Body of pancreas (tissue), 4 donors: ENCODE measurements at regions not wholly inside any gene's neighbourhood (a gene's known extent, or its start where the extent isn't known, plus 50 kb on each side); places are given as distances from the start of the nearest gene placed in this dataset.

Experiments used
- ATAC-seq: fragments of 150-250 bp; one replicate; pipeline ENCODE4 v1.9.1; 2016
- DNase-seq, 4 donors: peaks; one replicate each; pipeline ENCODE4 v3.0.0-alpha.2; 2019
- H3K27ac ChIP-seq, 4 donors: fragments of 200-600 bp; sonication (generic); 1 replicate in 3 of 4; 2 replicates in 1 of 4; pipeline versions ENCODE4 v1.5.1 to v1.6.1; 2016 to 2019; ENCODE audit warnings: mild to moderate bottlenecking in 1 of 4, mixed read lengths in 1 of 4, moderate library complexity in 1 of 4
- H3K27me3 ChIP-seq, 2 donors: fragments of 200-600 bp; sonication (generic); one replicate each; pipeline ENCODE4 v1.6.0; 2016; ENCODE audit warnings: mild to moderate bottlenecking in 1 of 2
- H3K36me3 ChIP-seq, 2 donors: fragments of 200-600 bp; sonication (generic); replicated peaks in 1 of 2; 2 replicates each; pipeline ENCODE4 v1.5.1; 2016; ENCODE audit warnings: low read depth in 2 of 2; ENCODE audit not compliant: insufficient read depth in 1 of 2
- H3K4me1 ChIP-seq: fragments of 200-600 bp; sonication (generic); one replicate; pipeline ENCODE4 v1.6.0; 2016
- H3K4me3 ChIP-seq, 2 donors: fragments of 200-600 bp; sonication (generic); 1 replicate in 1 of 2; 2 replicates in 1 of 2; pipeline ENCODE4 v1.5.1; 2016 to 2019
- H3K9me3 ChIP-seq, 3 donors: fragments of 200-600 bp; sonication (generic); 1 replicate in 2 of 3; 2 replicates in 1 of 3; pipeline ENCODE4 v1.5.1; 2016
- POLR2A ChIP-seq, 3 donors: fragments of 450-650 bp; IDR thresholded peaks; one replicate each; pipeline ENCODE4 v1.6.1; 2016; ENCODE audit warnings: antibody characterized with exemption in 3 of 3, mild to moderate bottlenecking in 2 of 3
- WGBS, 2 donors: methylation state at CpG; one replicate each; pipeline ENCODE4 v1.1.5; 2017; 5-methylcytosine and 5-hydroxymethylcytosine counted together
- intact Hi-C: fragments of 100-400 bp; cut with DNase I; formaldehyde crosslinking; loops from one replicate; pipeline ENCODE4 v1.15.1; 2023
- TF ChIP-seq, protein P1 (sequence below), 7 experiments: fragments of 450-650 bp in 4 of 7; fragments of 200-600 bp in 3 of 7; sonication (generic) in 3 of 7; IDR thresholded peaks; one replicate each; pipeline ENCODE4 v1.5.1; 2016 to 2019; ENCODE audit warnings: antibody characterized with exemption in 7 of 7

- H3K36me3 ChIP-seq, result no peaks in the 10 kb centered on the region
- no peaks in the 10 kb centered on the region for H3K9me3 ChIP-seq
- no peaks in the 10 kb centered on the region for H3K27me3 ChIP-seq
- H3K4me1 ChIP-seq, result no peaks in the 10 kb centered on the region
- DNase-seq (no peak), ATAC-seq (no peak)
- H3K4me3 ChIP-seq, result no peak overlapping the region
- TF ChIP-seq, protein P1, sequence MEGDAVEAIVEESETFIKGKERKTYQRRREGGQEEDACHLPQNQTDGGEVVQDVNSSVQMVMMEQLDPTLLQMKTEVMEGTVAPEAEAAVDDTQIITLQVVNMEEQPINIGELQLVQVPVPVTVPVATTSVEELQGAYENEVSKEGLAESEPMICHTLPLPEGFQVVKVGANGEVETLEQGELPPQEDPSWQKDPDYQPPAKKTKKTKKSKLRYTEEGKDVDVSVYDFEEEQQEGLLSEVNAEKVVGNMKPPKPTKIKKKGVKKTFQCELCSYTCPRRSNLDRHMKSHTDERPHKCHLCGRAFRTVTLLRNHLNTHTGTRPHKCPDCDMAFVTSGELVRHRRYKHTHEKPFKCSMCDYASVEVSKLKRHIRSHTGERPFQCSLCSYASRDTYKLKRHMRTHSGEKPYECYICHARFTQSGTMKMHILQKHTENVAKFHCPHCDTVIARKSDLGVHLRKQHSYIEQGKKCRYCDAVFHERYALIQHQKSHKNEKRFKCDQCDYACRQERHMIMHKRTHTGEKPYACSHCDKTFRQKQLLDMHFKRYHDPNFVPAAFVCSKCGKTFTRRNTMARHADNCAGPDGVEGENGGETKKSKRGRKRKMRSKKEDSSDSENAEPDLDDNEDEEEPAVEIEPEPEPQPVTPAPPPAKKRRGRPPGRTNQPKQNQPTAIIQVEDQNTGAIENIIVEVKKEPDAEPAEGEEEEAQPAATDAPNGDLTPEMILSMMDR (IDR thresholded peaks at IDR 0.05), result no peak
- TF ChIP-seq POLR2A (IDR thresholded peaks at IDR 0.05), result no peak
- 24 to 51% methylated on average over 4 of the region's 4 CpGs for WGBS, 2 donors
- H3K27ac ChIP-seq, result no peak overlapping the region
- intact Hi-C loops, result no loop called here
Measured at GRCh38 chr10:8534891-8535290, 480.4 kb downstream of the GATA3 start.

GRCh38 chr10:8539056-8539455 lies 484.6 kb downstream of the GATA3 start:
- H3K27ac ChIP-seq, result no peak overlapping the region
- intact Hi-C loops, result no loop called here
- no peaks in the 10 kb centered on the region for H3K36me3 ChIP-seq
- DNase-seq, result no peak
- ATAC-seq, result no peak
- no peaks in the 10 kb centered on the region for H3K4me1 ChIP-seq
- TF ChIP-seq, protein P1 (IDR thresholded peaks at IDR 0.05), result no peak
- TF ChIP-seq POLR2A (IDR thresholded peaks at IDR 0.05), result no peak
- no peaks in the 10 kb centered on the region for H3K9me3 ChIP-seq
- 33 to 44% methylated on average over 3 of the region's 3 CpGs for WGBS, 2 donors
- H3K27me3 ChIP-seq, result no peaks in the 10 kb centered on the region
- H3K4me3 ChIP-seq, result no peak overlapping the region

DNA sequence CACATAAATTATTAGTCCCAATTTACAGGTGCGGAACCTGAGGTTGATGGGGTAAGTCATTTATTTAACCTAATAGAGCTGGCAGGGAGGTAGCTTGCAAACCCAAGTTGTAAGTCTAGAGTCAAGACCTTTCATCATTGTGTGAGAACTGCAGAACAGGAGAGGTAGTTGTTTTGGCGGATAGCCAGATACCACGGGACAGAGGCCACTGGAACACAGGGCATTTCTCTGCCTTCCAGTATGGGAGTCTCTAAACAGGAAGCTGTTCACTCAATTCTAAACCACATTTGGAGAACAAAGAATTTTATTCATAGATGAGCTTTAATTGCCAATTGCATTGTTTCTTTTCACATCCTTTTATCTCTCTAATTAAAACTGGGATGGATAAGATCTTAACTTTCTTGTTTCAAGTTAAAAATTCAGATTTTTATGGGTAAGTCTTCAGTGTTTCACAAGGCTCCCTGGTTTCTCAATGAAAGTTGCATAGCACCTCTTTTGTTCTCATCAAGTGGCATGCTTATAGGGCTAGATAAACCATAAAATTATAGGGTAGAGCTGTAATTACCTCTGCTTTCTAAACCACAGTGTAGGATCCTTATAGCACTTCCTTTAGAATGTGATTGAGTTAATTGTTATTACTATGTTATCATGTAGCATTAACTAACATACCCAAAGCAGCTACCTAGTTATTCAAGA lies 489.0 kb downstream of the GATA3 start:
- ATAC-seq, result no peak
- Histone ChIP-seq H3K4me3 (no peak overlapping the region), H3K4me1 (no peaks in the 10 kb centered on the region), H3K36me3 (no peaks in the 10 kb centered on the region), H3K27me3 (no peaks in the 10 kb centered on the region), H3K27ac (no peak overlapping the region), H3K9me3 (no peaks in the 10 kb centered on the region)
- no peak for DNase-seq
- intact Hi-C loops, result no loop called here
- TF ChIP-seq, protein P1 (IDR thresholded peaks at IDR 0.05), result no peak
- TF ChIP-seq POLR2A (IDR thresholded peaks at IDR 0.05), result no peak
- WGBS, 2 donors, result 36 to 38% methylated on average over 3 of the region's 3 CpGs

DNA sequence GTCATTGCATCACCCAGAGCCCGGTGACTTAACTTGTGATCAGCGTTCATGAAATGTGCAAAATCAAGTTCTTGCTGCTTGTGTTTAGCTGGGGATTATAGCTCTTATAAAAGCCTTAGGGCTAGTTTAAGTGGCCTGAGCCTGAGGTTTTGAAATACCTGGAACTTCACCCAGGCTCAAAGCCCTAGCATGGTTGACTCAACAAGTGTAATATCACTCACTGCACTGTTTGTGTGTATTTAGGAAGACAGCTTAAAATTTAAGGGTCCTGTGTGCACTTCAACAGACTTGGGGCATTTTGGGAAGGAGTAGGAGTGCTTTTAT lies 489.5 kb downstream of the GATA3 start:
- Histone ChIP-seq H3K9me3 (no peaks in the 10 kb centered on the region), H3K27ac (no peak overlapping the region), H3K27me3 (no peaks in the 10 kb centered on the region), H3K4me1 (no peaks in the 10 kb centered on the region), H3K36me3 (no peaks in the 10 kb centered on the region), H3K4me3 (no peak overlapping the region)
- TF ChIP-seq, protein P1 (IDR thresholded peaks at IDR 0.05), result no peak
- TF ChIP-seq POLR2A (IDR thresholded peaks at IDR 0.05), result no peak
- intact Hi-C loops, result no loop called here
- ATAC-seq, result no peak
- DNase-seq, result no peak
- 76 to 84% methylated on average over 2 of the region's 2 CpGs for WGBS, 2 donors

DNA sequence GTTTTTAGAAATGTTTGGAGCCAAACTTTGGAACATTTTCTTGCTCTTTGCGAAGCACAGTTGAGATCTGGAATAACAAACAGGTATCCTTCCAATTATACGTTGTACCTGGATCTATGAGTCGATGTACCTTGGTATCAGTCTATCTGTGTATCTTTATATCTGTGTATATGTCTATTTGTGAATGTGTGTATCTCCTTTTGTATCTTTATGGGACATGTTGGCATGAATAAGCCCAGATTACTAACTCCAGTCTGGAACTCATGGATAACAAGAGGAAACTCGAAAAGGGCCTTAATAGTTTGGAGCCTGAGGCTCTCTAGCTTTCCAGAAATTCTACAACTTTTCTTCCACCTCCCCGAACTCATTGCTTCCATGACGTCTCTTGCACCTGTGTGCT lies 490.0 kb downstream of the GATA3 start:
- ATAC-seq (no peak), DNase-seq (no peak)
- H3K27ac ChIP-seq, result no peak overlapping the region
- no peaks in the 10 kb centered on the region for H3K36me3 ChIP-seq
- WGBS, 2 donors, result 73 to 78% methylated on average over 6 of the region's 6 CpGs
- intact Hi-C loops, result no loop called here
- H3K27me3 ChIP-seq, result no peaks in the 10 kb centered on the region
- H3K9me3 ChIP-seq, result no peaks in the 10 kb centered on the region
- no peak overlapping the region for H3K4me3 ChIP-seq
- no peaks in the 10 kb centered on the region for H3K4me1 ChIP-seq
- no peak for TF ChIP-seq POLR2A (IDR thresholded peaks at IDR 0.05)
- TF ChIP-seq, protein P1 (IDR thresholded peaks at IDR 0.05), result no peak
